ENCODE measurements at regions not wholly inside any gene's neighbourhood (a gene's known extent, or its start where the extent isn't known, plus 50 kb on each side); places are given as distances from the start of the nearest gene placed in this dataset.

DNA sequence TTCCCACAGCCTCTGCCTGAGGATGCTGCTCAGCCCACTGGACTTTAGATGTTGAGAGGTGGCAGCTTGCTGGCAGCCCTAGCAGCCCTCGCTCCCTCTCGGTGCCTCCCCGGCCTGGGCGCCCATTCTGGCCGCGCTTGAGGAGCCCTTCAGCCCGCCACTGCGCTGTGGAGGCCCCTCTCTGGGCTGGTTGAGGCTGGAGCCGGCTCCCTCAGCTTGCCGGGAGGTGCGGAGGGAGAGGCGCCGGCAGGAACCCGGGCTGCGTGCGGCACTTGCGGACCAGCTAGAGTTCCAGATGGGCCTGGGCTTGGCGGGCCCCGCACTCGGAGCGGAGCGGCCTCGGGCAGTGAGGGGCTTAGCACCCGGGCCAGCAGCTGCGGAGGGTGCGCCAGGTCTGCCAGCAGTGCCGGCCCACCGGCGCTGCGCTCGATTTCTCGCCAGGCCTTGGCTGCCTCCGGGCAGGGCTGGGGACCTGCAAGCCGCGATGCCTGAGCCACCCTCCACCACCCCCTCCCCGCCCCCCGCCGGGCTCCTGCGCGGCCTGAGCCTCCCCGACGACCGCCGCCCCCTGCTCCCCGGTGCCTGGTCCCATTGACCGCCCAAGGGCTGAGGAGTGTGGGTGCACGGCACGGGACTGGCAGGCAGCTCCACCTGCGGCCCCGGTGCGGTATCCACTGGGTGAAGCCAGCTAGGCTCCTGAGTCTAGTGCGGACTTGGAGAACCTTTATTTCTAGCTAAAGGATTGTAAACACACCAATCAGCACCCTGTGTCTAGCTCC lies 446.2 kb downstream of the INSC start:
- Histone ChIP-seq H3K27me3 (no peaks in the 10 kb centered on the region), H3K9me3 (no peaks in the 10 kb centered on the region), H3K36me3 (no peaks in the 10 kb centered on the region), H3K4me1 (no peaks in the 10 kb centered on the region), H3K27ac (no peak overlapping the region), H3K4me3 (no peak overlapping the region)
- intact Hi-C loops (cut with DNase I), result no loop called here
- TF ChIP-seq, protein P1, sequence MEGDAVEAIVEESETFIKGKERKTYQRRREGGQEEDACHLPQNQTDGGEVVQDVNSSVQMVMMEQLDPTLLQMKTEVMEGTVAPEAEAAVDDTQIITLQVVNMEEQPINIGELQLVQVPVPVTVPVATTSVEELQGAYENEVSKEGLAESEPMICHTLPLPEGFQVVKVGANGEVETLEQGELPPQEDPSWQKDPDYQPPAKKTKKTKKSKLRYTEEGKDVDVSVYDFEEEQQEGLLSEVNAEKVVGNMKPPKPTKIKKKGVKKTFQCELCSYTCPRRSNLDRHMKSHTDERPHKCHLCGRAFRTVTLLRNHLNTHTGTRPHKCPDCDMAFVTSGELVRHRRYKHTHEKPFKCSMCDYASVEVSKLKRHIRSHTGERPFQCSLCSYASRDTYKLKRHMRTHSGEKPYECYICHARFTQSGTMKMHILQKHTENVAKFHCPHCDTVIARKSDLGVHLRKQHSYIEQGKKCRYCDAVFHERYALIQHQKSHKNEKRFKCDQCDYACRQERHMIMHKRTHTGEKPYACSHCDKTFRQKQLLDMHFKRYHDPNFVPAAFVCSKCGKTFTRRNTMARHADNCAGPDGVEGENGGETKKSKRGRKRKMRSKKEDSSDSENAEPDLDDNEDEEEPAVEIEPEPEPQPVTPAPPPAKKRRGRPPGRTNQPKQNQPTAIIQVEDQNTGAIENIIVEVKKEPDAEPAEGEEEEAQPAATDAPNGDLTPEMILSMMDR (IDR thresholded peaks at IDR 0.05), result no peak
- TF ChIP-seq EP300 (IDR thresholded peaks at IDR 0.05), result no peak
- TF ChIP-seq POLR2A (IDR thresholded peaks at IDR 0.05), result no peak
- no peak for TF ChIP-seq POLR2AphosphoS5 (IDR thresholded peaks at IDR 0.05)
- no peak for DNase-seq
- WGBS, 2 donors, result 95 to 96% methylated on average over 52 of the region's 52 CpGs

GRCh38 chr11:15562230-15562629 lies 447.5 kb downstream of the INSC start:
- H3K4me3 ChIP-seq, result no peak overlapping the region
- no peaks in the 10 kb centered on the region for H3K9me3 ChIP-seq
- TF ChIP-seq POLR2AphosphoS5 (IDR thresholded peaks at IDR 0.05) (no peak), POLR2A (IDR thresholded peaks at IDR 0.05) (no peak), EP300 (IDR thresholded peaks at IDR 0.05) (no peak)
- TF ChIP-seq, protein P1 (IDR thresholded peaks at IDR 0.05), result no peak
- H3K27ac ChIP-seq, result no peak overlapping the region
- intact Hi-C loops (cut with DNase I), result no loop called here
- WGBS, 2 donors, result 87 to 89% methylated on average over 4 of the region's 4 CpGs
- DNase-seq, result no peak
- H3K36me3 ChIP-seq, result no peaks in the 10 kb centered on the region
- H3K27me3 ChIP-seq, result no peaks in the 10 kb centered on the region
- H3K4me1 ChIP-seq, result no peaks in the 10 kb centered on the region

DNA sequence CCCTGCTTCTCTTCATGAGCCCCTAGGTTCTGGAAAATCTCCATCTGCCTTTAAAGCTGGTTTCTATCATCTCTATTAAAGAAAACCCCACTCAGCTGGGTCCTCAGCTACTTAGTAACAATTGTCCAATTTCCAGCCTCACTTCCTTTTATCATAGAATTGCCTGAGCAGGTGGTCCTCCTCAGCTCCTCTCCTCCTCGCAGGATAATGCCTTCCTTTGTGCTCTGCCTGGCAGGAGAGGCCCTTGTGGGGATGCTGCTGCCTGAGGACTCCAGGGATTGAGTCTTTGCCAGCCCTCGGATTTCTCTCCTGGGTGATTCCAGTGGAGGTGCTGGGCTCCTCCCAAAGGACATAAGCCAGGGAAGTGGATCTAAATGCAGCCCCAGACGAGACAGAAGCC lies 448.3 kb downstream of the INSC start:
- TF ChIP-seq, protein P1 (IDR thresholded peaks at IDR 0.05), result no peak
- TF ChIP-seq EP300 (IDR thresholded peaks at IDR 0.05) (no peak), POLR2AphosphoS5 (IDR thresholded peaks at IDR 0.05) (no peak), POLR2A (IDR thresholded peaks at IDR 0.05) (no peak)
- Histone ChIP-seq H3K36me3 (no peaks in the 10 kb centered on the region), H3K4me3 (no peak overlapping the region), H3K27me3 (no peaks in the 10 kb centered on the region), H3K27ac (no peak overlapping the region), H3K9me3 (no peaks in the 10 kb centered on the region), H3K4me1 (no peaks in the 10 kb centered on the region)
- intact Hi-C loops (cut with DNase I), result no loop called here
- 59% methylated on average over 3 of the region's 3 CpGs for WGBS, 2 donors
- DNase-seq, result no peak

DNA sequence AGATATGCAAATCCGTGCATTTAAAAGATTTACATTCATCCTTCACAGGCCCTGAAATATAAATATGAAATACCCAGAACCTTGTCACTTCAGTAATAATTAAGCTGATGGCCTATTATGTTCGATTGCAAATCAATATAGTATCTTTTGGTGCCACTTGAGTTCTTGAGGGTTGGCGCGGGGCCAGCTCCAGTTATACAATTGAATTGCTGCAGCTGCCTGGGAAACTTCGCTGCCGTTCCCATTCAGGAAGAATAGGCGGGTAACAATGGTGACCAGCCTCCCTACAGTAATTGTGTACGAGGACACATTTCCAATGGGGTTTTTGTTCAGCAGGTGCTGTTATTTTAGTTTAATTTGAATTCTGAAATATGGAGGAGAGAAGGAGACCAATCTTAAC lies 451.2 kb downstream of the INSC start:
- 47 to 72% methylated on average over 8 of the region's 8 CpGs for WGBS, 2 donors
- intact Hi-C loops (cut with DNase I), result no loop called here
- TF ChIP-seq POLR2AphosphoS5 (IDR thresholded peaks at IDR 0.05) (no peak), EP300 (IDR thresholded peaks at IDR 0.05) (no peak), POLR2A (IDR thresholded peaks at IDR 0.05) (no peak)
- TF ChIP-seq, protein P1 (IDR thresholded peaks at IDR 0.05), result no peak
- no peaks in the 10 kb centered on the region for H3K9me3 ChIP-seq
- no peak for DNase-seq
- no peak overlapping the region for H3K4me3 ChIP-seq
- H3K27me3 ChIP-seq, result no peaks in the 10 kb centered on the region
- no peak overlapping the region for H3K27ac ChIP-seq
- H3K36me3 ChIP-seq, result no peaks in the 10 kb centered on the region
- no peaks in the 10 kb centered on the region for H3K4me1 ChIP-seq

- no peaks in the 10 kb centered on the region for H3K9me3 ChIP-seq
- intact Hi-C loops (cut with DNase I), result no loop called here
- H3K4me1 ChIP-seq, result no peaks in the 10 kb centered on the region
- no peak for TF ChIP-seq EP300 (IDR thresholded peaks at IDR 0.05)
- no peak for TF ChIP-seq POLR2AphosphoS5 (IDR thresholded peaks at IDR 0.05)
- WGBS, 2 donors, result 39 to 84% methylated on average over 8 of the region's 8 CpGs
- no peaks in the 10 kb centered on the region for H3K36me3 ChIP-seq
- no peak overlapping the region for H3K4me3 ChIP-seq
- no peaks in the 10 kb centered on the region for H3K27me3 ChIP-seq
- no peak for DNase-seq
- no peak overlapping the region for H3K27ac ChIP-seq
Observed at GRCh38 chr11:15568440-15568839, 453.7 kb downstream of the INSC start.
